NCI-H1436 treated with DMSO at 0.1 percent for 48 hours (cell line): ENCODE measurements at regions not wholly inside any gene's neighbourhood (a gene's known extent, or its start where the extent isn't known, plus 50 kb on each side); places are given as distances from the start of the nearest gene placed in this dataset.

Experiments used
- DNase-seq: peaks from one replicate; lab custom pipeline; 2025; lab: John Stamatoyannopoulos, UW

- DNase-seq, result no peak
Measured at GRCh38 chr5:30846171-30846570, 347.3 kb upstream of the CDH6 start.

- no peak for DNase-seq
Measured at GRCh38 chr5:30845194-30845593, 348.3 kb upstream of the CDH6 start.

DNA sequence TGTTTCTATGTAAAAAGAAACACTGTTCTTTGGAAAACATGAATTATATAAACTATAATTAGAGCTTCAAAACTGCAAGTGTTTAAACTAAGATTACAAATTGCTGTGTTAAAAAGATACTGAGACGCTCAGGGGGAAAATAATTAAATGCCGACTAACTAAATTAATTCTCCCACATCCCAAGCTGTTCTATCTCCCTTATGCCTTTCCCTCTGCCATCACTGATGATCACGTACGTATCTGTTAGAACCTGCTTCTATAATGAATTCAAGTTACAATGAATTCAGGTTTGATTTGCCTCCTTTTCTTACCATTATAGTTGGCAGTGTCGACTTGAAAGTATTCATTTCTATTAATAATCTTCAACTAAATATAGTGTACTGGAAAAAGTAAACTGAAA, 349.9 kb upstream of the CDH6 start:
- no peak for DNase-seq

DNA sequence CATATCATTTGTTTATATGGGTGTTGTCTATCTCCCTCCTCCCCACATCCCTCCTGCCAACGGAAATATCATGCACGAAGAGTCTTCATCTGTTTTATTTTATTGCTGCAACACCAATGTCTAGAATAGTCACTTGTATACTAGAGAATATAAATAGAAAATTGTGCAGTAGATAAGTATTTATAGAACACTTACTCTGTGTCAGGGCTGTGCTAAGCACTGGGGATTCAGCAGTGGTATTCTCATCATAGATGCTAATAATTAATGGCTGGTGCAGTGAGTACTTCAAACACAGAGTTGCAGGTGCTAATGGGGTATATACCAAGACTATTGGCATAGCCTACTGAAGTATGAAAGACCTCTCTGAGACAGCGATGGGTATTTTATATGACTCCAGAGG, 353.5 kb upstream of the CDH6 start:
- no peak for DNase-seq

DNA sequence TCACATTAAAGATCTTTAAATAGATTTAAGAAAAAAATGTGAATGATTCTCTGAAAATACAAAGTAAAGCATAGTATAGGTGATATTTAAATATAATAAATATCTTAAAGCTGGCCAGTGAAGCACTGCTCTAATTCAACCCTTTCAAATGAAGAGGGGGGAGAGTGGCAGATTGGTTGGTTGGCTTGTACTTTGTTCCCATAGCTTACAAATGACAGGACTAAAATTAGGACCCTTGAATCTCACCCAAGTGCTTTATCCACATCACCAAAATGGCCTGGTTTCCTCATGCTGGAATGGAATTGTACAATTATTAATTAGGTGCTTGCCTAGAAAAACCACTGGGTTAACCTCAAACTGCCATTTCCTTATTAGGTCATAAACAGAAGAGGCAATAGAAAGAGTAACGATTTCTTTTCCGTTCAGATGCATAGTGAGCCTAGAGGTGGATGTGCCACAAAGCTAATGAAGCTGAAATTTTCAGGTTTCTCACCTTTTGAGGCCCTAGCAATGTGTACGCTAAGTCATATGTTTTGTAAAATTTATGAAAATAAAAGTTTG, 354.5 kb upstream of the CDH6 start:
- DNase-seq, result no peak

GRCh38 chr5:30832519-30832918, 361.0 kb upstream of the CDH6 start:
- no peak for DNase-seq

DNA sequence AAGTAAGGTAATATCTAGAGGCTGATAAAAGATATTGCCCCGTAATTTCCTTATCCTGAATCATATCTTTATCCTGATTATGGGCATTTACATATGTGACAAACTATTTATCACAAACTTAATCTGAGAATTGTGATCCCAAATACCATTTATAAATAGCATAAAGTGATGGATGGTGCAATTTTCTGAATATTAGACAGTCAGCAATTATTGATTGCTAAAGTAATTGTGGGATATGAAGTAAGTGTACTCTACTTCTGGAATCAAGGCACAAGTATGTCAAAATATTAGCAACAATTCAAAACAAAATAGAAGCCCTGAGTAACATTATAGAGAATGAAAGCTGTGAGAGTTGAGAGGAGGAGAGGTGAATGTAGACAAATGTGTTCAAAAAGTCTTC, 361.9 kb upstream of the CDH6 start:
- no peak for DNase-seq

GRCh38 chr5:30831123-30831522, 362.4 kb upstream of the CDH6 start:
- DNase-seq, result no peak

DNA sequence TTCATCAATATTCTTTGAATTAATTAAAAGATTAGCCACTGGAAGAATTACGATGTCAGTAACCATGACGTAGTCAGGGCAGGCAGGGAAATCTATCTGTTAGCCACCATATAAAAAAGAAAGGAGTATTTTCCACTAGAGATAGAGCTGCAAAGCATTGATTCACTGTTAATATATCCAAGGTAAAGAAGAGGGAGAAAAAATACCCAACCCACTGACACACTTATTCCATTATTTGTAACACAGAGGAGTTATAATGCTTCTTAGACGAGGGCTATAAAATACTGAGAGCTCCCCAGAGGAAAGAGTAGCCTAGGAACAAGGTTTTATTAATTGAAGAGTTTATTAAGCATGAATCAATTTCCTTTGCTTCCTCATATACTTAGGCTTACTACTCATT, 382.2 kb upstream of the CDH6 start:
- no peak for DNase-seq

- DNase-seq, result no peak
Measured at GRCh38 chr5:30809933-30810332, 383.6 kb upstream of the CDH6 start.

- no peak for DNase-seq
Measured at GRCh38 chr5:30808996-30809395, 384.5 kb upstream of the CDH6 start.

- DNase-seq, result no peak
Measured at GRCh38 chr5:30804739-30805505, 388.6 kb upstream of the CDH6 start.

- no peak for DNase-seq
Measured at GRCh38 chr5:30802961-30803705, 390.4 kb upstream of the CDH6 start.

DNA sequence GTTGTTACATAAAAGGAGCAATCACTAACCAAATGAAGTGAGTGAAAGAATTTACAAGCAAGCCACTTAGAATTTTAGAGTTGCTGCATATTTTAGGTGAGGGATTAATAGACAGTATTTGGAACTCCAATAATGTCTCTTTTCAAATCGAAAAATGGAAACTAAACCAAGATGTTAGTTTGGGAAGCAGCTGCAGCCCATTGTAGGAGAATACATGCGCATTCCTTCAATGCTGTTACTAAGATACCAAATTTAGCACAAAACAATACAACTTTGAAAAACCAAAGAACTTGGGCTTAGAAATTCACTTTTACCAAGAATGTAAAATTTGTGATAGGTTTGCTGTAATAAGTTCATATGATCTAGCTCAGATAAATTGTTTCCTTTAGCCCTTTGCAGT, 411.8 kb upstream of the CDH6 start:
- no peak for DNase-seq

DNA sequence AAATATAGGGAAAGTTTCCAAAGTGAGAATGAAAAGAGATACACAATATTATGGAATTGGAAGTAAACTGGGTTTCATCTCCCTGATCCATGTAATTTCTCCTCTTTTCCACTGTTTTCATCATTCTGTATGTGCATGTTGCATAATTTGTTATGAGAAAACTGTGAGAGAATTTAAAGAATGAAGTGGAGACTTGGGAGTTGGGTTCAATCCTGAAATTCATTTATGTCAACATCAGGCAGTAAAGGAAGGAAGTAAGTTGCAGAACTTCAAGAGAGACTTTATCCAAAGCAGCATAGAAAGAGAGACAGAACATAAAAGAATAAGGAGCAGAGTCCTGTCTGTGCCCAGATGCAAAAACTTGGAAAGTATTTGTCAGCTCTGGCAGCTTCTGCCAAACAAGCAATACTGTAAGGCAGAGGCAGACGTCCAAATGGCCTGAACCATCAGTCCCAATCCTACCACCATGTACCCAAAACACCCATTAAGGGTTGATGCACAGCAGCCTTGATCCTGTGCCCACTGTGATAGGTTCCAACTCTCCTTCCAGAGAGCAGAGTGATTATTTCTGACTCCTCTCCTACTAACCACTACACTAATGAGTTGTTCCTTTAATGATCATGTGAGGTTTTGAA, 425.3 kb upstream of the CDH6 start:
- no peak for DNase-seq

- no peak for DNase-seq
Measured at GRCh38 chr5:30765706-30766105, 427.8 kb upstream of the CDH6 start.

DNA sequence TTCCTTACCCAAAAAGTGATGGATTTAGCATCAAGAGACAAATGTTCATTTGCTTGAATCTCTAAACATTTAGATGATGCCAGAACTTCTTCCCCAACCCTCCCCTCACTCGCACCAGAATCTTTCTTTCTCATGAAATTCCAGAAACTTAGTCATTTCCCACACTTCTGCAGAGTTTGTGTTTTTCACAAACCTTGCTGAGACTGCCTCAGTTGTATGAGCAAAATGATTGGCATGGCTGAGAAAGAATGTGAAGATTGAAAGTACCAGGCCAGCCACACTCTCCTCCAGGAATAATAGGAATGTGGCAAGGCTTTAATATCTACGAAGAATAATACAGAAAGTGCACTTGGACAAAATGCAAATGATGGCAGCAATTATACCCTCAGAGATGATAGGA, 428.3 kb upstream of the CDH6 start:
- DNase-seq, result no peak

GRCh38 chr5:30764704-30765103, 428.8 kb upstream of the CDH6 start:
- DNase-seq, result no peak

GRCh38 chr5:30759731-30760130, 433.8 kb upstream of the CDH6 start:
- DNase-seq, result no peak

DNA sequence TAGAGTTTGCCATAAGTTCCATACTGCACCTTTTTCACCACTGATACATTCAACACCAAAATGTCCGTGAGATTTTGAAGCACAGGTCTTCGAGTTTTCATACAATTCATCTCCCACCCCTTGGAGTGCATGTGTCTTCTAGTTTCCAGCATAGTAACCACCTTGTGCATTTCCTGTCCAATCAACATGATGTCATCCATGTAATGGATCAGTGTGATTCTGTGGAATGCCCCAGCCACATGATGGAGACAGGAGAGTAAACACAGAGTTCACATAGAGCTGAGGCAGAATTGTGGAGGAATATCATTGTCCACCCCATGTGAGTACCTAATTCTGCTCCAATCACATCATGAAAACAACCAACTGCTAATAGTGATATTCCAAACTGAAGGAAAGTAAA, 441.5 kb upstream of the CDH6 start:
- no peak for DNase-seq

DNA sequence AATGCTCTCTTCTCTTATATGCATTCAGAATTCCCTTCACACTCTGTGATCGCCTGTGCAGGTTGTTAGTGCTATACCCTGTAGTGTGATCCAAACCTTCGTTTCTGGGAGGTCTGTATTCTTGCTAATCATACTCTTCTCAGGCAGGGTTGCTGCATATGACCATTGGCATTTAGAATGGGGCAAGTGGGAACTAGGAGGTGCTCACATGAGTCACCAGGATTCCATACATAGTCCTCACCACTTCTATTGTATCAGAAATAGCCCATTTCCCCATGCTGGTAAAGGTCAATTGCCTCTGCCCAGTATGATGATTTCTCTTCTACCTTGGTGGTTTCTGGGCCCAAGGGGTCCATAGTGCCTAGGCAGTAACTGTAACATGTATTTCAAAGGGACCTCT, 443.5 kb upstream of the CDH6 start:
- DNase-seq, result no peak

DNA sequence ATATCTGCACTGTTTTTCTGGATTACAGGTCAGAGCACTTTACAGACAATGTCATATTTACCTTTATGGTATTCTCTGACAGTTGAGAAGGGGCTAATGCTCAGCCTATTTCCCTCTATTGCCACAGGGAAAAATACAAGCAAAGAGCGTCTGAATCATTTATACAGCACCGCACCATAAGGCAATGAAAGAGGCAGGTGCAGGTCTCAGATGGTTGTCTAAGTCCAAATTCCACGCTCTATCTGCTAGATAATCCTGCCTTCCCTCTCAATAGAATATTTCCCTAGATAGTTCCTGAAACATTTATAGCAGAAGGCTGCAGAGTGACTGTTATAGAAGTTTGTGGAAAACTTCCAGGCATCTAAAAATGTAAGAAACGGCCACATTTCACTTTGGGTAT, 446.1 kb upstream of the CDH6 start:
- DNase-seq, result no peak

- no peak for DNase-seq
Measured at GRCh38 chr5:30736669-30737068, 456.8 kb upstream of the CDH6 start.
